PFSK-1 (cell line): ENCODE measurements at regions not wholly inside any gene's neighbourhood (a gene's known extent, or its start where the extent isn't known, plus 50 kb on each side); places are given as distances from the start of the nearest gene placed in this dataset.

Source experiments
- REST ChIP-seq, 2 experiments: IDR thresholded peaks; 2 replicates each; pipeline versions ENCODE4 v1.6.1 to v1.8.0; 2011 to 2012; ENCODE audit warnings: low read depth in 2 of 2, low read length in 2 of 2, control low read depth in 1 of 2, inconsistent platforms in 1 of 2, mild to moderate bottlenecking in 1 of 2, moderate library complexity in 1 of 2; ENCODE audit not compliant: insufficient read depth in 1 of 2
- SIN3A ChIP-seq: IDR thresholded peaks from 2 replicates; pipeline ENCODE4 v1.6.1; 2012; ENCODE audit warnings: mild to moderate bottlenecking, low read length, moderate library complexity, borderline replicate concordance; ENCODE audit not compliant: insufficient read depth

- TF ChIP-seq REST (IDR thresholded peaks at IDR 0.05; ENCODE audit: insufficient read depth in 1 of 2, low read depth in 2 of 2, low read length in 2 of 2) (no peak), SIN3A (no peak)
These were observed 370.8 kb downstream of the ZNF536 start for GRCh38 chr19:30743011-30743410.
